ENCODE measurements at regions not wholly inside any gene's neighbourhood (a gene's known extent, or its start where the extent isn't known, plus 50 kb on each side); places are given as distances from the start of the nearest gene placed in this dataset.

- no peak for DNase-seq
- TF ChIP-seq CTCF (IDR thresholded peaks at IDR 0.05; ENCODE audit: low read depth, low read length) = no peak
- H3K36me3 ChIP-seq = no peaks in the 10 kb centered on the region
- H3K4me1 ChIP-seq = no peaks in the 10 kb centered on the region
- no peak overlapping the region for H3K4me3 ChIP-seq (ENCODE audit: low read depth, low read length)
- no peaks in the 10 kb centered on the region for H3K27me3 ChIP-seq
- H3K9me3 ChIP-seq = no peaks in the 10 kb centered on the region
Measured at GRCh38 chr12:91912178-91912577, 233.5 kb downstream of the BTG1 start.

- Histone ChIP-seq H3K9me3 (no peaks in the 10 kb centered on the region), H3K36me3 (no peaks in the 10 kb centered on the region), H3K4me1 (no peaks in the 10 kb centered on the region), H3K4me3 (ENCODE audit: low read depth, low read length) (no peak overlapping the region), H3K27me3 (no peaks in the 10 kb centered on the region)
- DNase-seq = no peak
- TF ChIP-seq CTCF (IDR thresholded peaks at IDR 0.05; ENCODE audit: low read depth, low read length) = no peak
Measured at GRCh38 chr12:91910871-91911388, 234.7 kb downstream of the BTG1 start.

- TF ChIP-seq CTCF (IDR thresholded peaks at IDR 0.05; ENCODE audit: low read depth, low read length) = no peak
- no peaks in the 10 kb centered on the region for H3K9me3 ChIP-seq
- no peaks in the 10 kb centered on the region for H3K27me3 ChIP-seq
- no peak for DNase-seq
- no peaks in the 10 kb centered on the region for H3K4me1 ChIP-seq
- H3K4me3 ChIP-seq (ENCODE audit: low read depth, low read length) = no peak overlapping the region
- no peaks in the 10 kb centered on the region for H3K36me3 ChIP-seq
Measured at GRCh38 chr12:91902860-91903683, 242.6 kb downstream of the BTG1 start.

- H3K27me3 ChIP-seq = no peaks in the 10 kb centered on the region
- H3K9me3 ChIP-seq = no peaks in the 10 kb centered on the region
- no peak for TF ChIP-seq CTCF (IDR thresholded peaks at IDR 0.05; ENCODE audit: low read depth, low read length)
- no peak overlapping the region for H3K4me3 ChIP-seq (ENCODE audit: low read depth, low read length)
- DNase-seq = no peak
- H3K4me1 ChIP-seq = no peaks in the 10 kb centered on the region
- H3K36me3 ChIP-seq = no peaks in the 10 kb centered on the region
Measured at GRCh38 chr12:91901381-91902074, 244.1 kb downstream of the BTG1 start.

- no peaks in the 10 kb centered on the region for H3K4me1 ChIP-seq
- no peak overlapping the region for H3K4me3 ChIP-seq (ENCODE audit: low read depth, low read length)
- no peak for TF ChIP-seq CTCF (IDR thresholded peaks at IDR 0.05; ENCODE audit: low read depth, low read length)
- H3K9me3 ChIP-seq = no peaks in the 10 kb centered on the region
- no peaks in the 10 kb centered on the region for H3K27me3 ChIP-seq
- DNase-seq = no peak
- no peaks in the 10 kb centered on the region for H3K36me3 ChIP-seq
Measured at GRCh38 chr12:91900971-91901370, 244.7 kb downstream of the BTG1 start.

- DNase-seq = no peak
- H3K36me3 ChIP-seq = no peaks in the 10 kb centered on the region
- TF ChIP-seq CTCF (IDR thresholded peaks at IDR 0.05; ENCODE audit: low read depth, low read length) = no peak
- H3K4me1 ChIP-seq = no peaks in the 10 kb centered on the region
- H3K9me3 ChIP-seq = no peaks in the 10 kb centered on the region
- H3K27me3 ChIP-seq = no peaks in the 10 kb centered on the region
- no peak overlapping the region for H3K4me3 ChIP-seq (ENCODE audit: low read depth, low read length)
Measured at GRCh38 chr12:91899056-91899455, 246.6 kb downstream of the BTG1 start.

Data from BE2C (cell line).